ENCODE measurements at regions not wholly inside any gene's neighbourhood (a gene's known extent, or its start where the extent isn't known, plus 50 kb on each side); places are given as distances from the start of the nearest gene placed in this dataset.

DNA sequence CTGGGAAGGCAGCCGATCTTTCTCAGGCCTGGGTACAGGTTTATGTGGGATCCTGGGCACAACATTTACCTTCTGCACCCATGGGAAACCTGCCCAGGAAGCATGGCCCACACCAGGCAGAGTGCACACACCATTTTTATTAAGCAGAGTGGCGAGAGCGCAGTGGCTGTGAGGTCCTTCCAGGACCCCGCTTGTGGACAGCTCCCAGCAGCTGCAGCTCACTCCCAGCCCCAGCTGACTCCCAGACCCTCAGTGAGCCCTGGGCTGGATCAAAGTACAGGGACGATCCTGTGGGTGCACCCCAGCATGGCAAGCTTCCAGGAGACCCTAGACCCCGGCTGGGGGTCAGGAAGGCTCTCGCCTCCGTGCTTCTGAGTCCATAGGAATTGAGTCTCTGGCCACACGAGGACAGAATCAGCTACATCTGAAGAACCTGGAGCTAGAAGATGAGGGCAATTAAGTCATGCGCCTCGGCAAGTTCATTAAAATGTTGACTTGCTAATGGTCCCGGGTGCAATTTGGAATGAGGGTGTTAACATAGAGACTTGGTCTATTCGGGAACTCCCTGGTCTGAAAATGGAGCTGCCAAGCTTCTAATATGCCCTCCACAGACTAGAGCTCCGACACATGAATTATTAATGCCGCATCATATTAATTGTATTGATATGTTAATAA lies 65.4 kb upstream of the SLCO4A1 start (continued):
- TF ChIP-seq ZNF792 (CRISPR knock-in tag; IDR thresholded peaks at IDR 0.05) (peak; percentile 41; the same call in 1 of the 2 replicates), REXO4 (CRISPR knock-in tag; IDR thresholded peaks at IDR 0.05; ENCODE audit: borderline replicate concordance) (no peak), FOSL1 (CRISPR knock-in tag; IDR thresholded peaks at IDR 0.05; ENCODE audit: borderline replicate concordance) (no peak), MXD4 (CRISPR knock-in tag; IDR thresholded peaks at IDR 0.05) (peak; percentile 22; the same call in 1 of the 2 replicates), IRX3 (CRISPR knock-in tag; IDR thresholded peaks at IDR 0.05; ENCODE audit: borderline replicate concordance, low read depth) (no peak), MIXL1 (CRISPR knock-in tag; IDR thresholded peaks at IDR 0.05) (no peak), NFKBIZ (CRISPR knock-in tag; IDR thresholded peaks at IDR 0.05) (no peak), TBL1XR1 (IDR thresholded peaks at IDR 0.05; ENCODE audit: borderline replicate concordance, low read length, partially characterized antibody) (no peak), FOSL2 (CRISPR knock-in tag; IDR thresholded peaks at IDR 0.05) (no peak), KDM2A (CRISPR knock-in tag; IDR thresholded peaks at IDR 0.05; ENCODE audit: borderline replicate concordance, low read depth) (peak; percentile 37; the same call in 1 of the 2 replicates), FOXP1 (IDR thresholded peaks at IDR 0.05) (no peak), FOXP1 (CRISPR knock-in tag; IDR thresholded peaks at IDR 0.05) (no peak), DMTF1 (CRISPR knock-in tag; IDR thresholded peaks at IDR 0.05) (no peak), ESRRA (CRISPR knock-in tag; IDR thresholded peaks at IDR 0.05; ENCODE audit: low read depth) (no peak), ZNF501 (CRISPR knock-in tag; IDR thresholded peaks at IDR 0.05) (peak; percentile 36; the same call in 1 of the 2 replicates), ZHX1 (CRISPR knock-in tag; IDR thresholded peaks at IDR 0.05; ENCODE audit: low read depth) (no peak), DDIT3 (CRISPR knock-in tag; IDR thresholded peaks at IDR 0.05) (no peak), RFX1 (IDR thresholded peaks at IDR 0.05) (no peak), ZNF230 (CRISPR knock-in tag; IDR thresholded peaks at IDR 0.05) (0 out of 2 replicates have a peak, but pooled peaks have one; percentile 34), ETV6 (CRISPR knock-in tag; conservative IDR thresholded peaks at IDR 0.05) (0 out of 2 replicates have a peak, but pooled peaks have one; percentile 60), ZNF329 (CRISPR knock-in tag; IDR thresholded peaks at IDR 0.05; ENCODE audit: low read depth) (no peak), HNF4A (CRISPR knock-in tag; IDR thresholded peaks at IDR 0.05) (peak; percentile 67; the same call in 1 of the 2 replicates)
- TF ChIP-seq, protein P1, sequence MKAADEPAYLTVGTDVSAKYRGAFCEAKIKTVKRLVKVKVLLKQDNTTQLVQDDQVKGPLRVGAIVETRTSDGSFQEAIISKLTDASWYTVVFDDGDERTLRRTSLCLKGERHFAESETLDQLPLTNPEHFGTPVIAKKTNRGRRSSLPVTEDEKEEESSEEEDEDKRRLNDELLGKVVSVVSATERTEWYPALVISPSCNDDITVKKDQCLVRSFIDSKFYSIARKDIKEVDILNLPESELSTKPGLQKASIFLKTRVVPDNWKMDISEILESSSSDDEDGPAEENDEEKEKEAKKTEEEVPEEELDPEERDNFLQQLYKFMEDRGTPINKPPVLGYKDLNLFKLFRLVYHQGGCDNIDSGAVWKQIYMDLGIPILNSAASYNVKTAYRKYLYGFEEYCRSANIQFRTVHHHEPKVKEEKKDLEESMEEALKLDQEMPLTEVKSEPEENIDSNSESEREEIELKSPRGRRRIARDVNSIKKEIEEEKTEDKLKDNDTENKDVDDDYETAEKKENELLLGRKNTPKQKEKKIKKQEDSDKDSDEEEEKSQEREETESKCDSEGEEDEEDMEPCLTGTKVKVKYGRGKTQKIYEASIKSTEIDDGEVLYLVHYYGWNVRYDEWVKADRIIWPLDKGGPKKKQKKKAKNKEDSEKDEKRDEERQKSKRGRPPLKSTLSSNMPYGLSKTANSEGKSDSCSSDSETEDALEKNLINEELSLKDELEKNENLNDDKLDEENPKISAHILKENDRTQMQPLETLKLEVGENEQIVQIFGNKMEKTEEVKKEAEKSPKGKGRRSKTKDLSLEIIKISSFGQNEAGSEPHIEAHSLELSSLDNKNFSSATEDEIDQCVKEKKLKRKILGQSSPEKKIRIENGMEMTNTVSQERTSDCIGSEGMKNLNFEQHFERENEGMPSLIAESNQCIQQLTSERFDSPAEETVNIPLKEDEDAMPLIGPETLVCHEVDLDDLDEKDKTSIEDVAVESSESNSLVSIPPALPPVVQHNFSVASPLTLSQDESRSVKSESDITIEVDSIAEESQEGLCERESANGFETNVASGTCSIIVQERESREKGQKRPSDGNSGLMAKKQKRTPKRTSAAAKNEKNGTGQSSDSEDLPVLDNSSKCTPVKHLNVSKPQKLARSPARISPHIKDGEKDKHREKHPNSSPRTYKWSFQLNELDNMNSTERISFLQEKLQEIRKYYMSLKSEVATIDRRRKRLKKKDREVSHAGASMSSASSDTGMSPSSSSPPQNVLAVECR (CRISPR knock-in tag; IDR thresholded peaks at IDR 0.05; ENCODE audit: borderline replicate concordance): peak; percentile 45; the same call in 1 of the 2 replicates

Measured in HepG2 (cell line).